CD4-positive, CD25-positive, alpha-beta regulatory T cell (primary cell): ENCODE measurements at regions not wholly inside any gene's neighbourhood (a gene's known extent, or its start where the extent isn't known, plus 50 kb on each side); places are given as distances from the start of the nearest gene placed in this dataset.

Experiments used
- ATAC-seq, 2 donors: fragments of 150-1000 bp; cut with Tn5 transposase; one replicate each; pipeline ENCODE4 v1.10.0; 2021; ENCODE audit warnings: low read depth in 2 of 2, moderate number of reproducible peaks in 2 of 2, moderate library complexity in 1 of 2
- DNase-seq, 3 donors: peaks; one replicate each; pipeline versions ENCODE4 v3.0.0 to v3.0.0-alpha.2; 2012 to 2022; ENCODE audit warnings: mixed read lengths in 1 of 3
- H3K27ac ChIP-seq: one replicate; pipeline ENCODE4 v1.7.0; 2013; ENCODE audit warnings: mild to moderate bottlenecking, low read length; ENCODE audit not compliant: insufficient read depth, poor library complexity, severe bottlenecking
- H3K27me3 ChIP-seq: one replicate; pipeline ENCODE4 v1.7.0; 2013; ENCODE audit warnings: low read length; ENCODE audit not compliant: control insufficient read depth, insufficient read depth
- H3K36me3 ChIP-seq: one replicate; pipeline ENCODE4 v1.7.0; 2013; ENCODE audit warnings: mild to moderate bottlenecking, low read length, moderate library complexity; ENCODE audit not compliant: control insufficient read depth, insufficient read depth
- H3K4me1 ChIP-seq: 2 replicates; pipeline ENCODE4 v1.7.0; 2013; ENCODE audit warnings: mild to moderate bottlenecking, low read length; ENCODE audit not compliant: insufficient read depth, control insufficient read depth, poor library complexity, severe bottlenecking
- H3K4me3 ChIP-seq: one replicate; pipeline ENCODE4 v1.7.0; 2013; ENCODE audit warnings: low read depth, mild to moderate bottlenecking, low read length, moderate library complexity
- H3K9me3 ChIP-seq, 2 experiments: 1 replicate in 1 of 2; 2 replicates in 1 of 2; pipeline ENCODE4 v1.7.0; 2013; ENCODE audit warnings: low read length in 2 of 2, mild to moderate bottlenecking in 1 of 2, moderate library complexity in 1 of 2; ENCODE audit not compliant: control insufficient read depth in 2 of 2
- H3K27ac Mint-ChIP-seq, 3 donors: one replicate each; pipeline ENCODE4 v1.8.0; 2020 to 2022; ENCODE audit warnings: mild to moderate bottlenecking in 3 of 3, mixed read lengths in 3 of 3, moderate library complexity in 2 of 3
- H3K27me3 Mint-ChIP-seq: one replicate; pipeline ENCODE4 v1.8.0; 2022; ENCODE audit warnings: mild to moderate bottlenecking, mixed read lengths
- H3K36me3 Mint-ChIP-seq: one replicate; pipeline ENCODE4 v1.8.0; 2020; ENCODE audit warnings: mixed read lengths
- H3K4me1 Mint-ChIP-seq, 4 donors: one replicate each; pipeline ENCODE4 v1.8.0; 2020 to 2022; ENCODE audit warnings: mixed read lengths in 4 of 4, mild to moderate bottlenecking in 1 of 4
- H3K4me3 Mint-ChIP-seq, 4 donors: one replicate each; pipeline ENCODE4 v1.8.0; 2020 to 2022; ENCODE audit warnings: mild to moderate bottlenecking in 4 of 4, mixed read lengths in 4 of 4, moderate library complexity in 3 of 4
- H3K9me3 Mint-ChIP-seq, 7 donors: one replicate each; pipeline ENCODE4 v1.8.0; 2020 to 2022; ENCODE audit warnings: mixed read lengths in 7 of 7, mild to moderate bottlenecking in 3 of 7, moderate library complexity in 2 of 7

- DNase-seq, result no peak
- Mint-ChIP-seq H3K27me3 (peaks cover 16% of the 10 kb centered on the region), H3K27ac (no peak overlapping the region), H3K4me3 (no peak overlapping the region), H3K36me3 (no peaks in the 10 kb centered on the region), H3K4me1 (peaks cover 0 to 6% (median 0%) of the 10 kb centered on the region in 4 donors), H3K9me3 (no peaks in the 10 kb centered on the region)
- ATAC-seq, result no peak
- Histone ChIP-seq H3K36me3 (no peaks in the 10 kb centered on the region), H3K4me1 (no peaks in the 10 kb centered on the region), H3K9me3 (no peaks in the 10 kb centered on the region), H3K27me3 (peaks cover 3% of the 10 kb centered on the region), H3K27ac (no peak overlapping the region), H3K4me3 (no peak overlapping the region)
Observed at GRCh38 chr13:21228738-21229137, 52.3 kb downstream of the MRPL57 start.

GRCh38 chr13:21229241-21230024 lies 53.0 kb downstream of the MRPL57 start:
- Mint-ChIP-seq H3K36me3 (no peaks in the 10 kb centered on the region), H3K27me3 (peaks cover 23% of the 10 kb centered on the region), H3K4me1 (peaks cover 0 to 6% (median 0%) of the 10 kb centered on the region in 4 donors), H3K27ac (peak overlapping the region in 1 of 3 donors; percentile 10), H3K9me3 (no peaks in the 10 kb centered on the region), H3K4me3 (no peak overlapping the region)
- DNase-seq (no peak), ATAC-seq (no peak)
- Histone ChIP-seq H3K27me3 (peaks cover 6% of the 10 kb centered on the region), H3K27ac (no peak overlapping the region), H3K9me3 (no peaks in the 10 kb centered on the region), H3K4me1 (no peaks in the 10 kb centered on the region), H3K36me3 (no peaks in the 10 kb centered on the region), H3K4me3 (no peak overlapping the region)

GRCh38 chr13:21230516-21230915 lies 54.1 kb downstream of the MRPL57 start:
- H3K4me3 ChIP-seq, result no peak overlapping the region
- Mint-ChIP-seq H3K4me3 (no peak overlapping the region), H3K4me1 (peaks cover 0 to 6% (median 0%) of the 10 kb centered on the region in 4 donors), H3K36me3 (no peaks in the 10 kb centered on the region), H3K27me3 (peaks cover 21% of the 10 kb centered on the region), H3K9me3 (no peaks in the 10 kb centered on the region), H3K27ac (no peak overlapping the region)
- H3K9me3 ChIP-seq, result no peaks in the 10 kb centered on the region
- ATAC-seq (no peak), DNase-seq (no peak)
- H3K36me3 ChIP-seq, result no peaks in the 10 kb centered on the region
- no peaks in the 10 kb centered on the region for H3K4me1 ChIP-seq
- no peak overlapping the region for H3K27ac ChIP-seq
- H3K27me3 ChIP-seq, result peaks cover 7% of the 10 kb centered on the region

GRCh38 chr13:21231426-21231940 lies 55.0 kb downstream of the MRPL57 start:
- Histone ChIP-seq H3K27ac (no peak overlapping the region), H3K9me3 (no peaks in the 10 kb centered on the region), H3K4me3 (no peak overlapping the region), H3K4me1 (no peaks in the 10 kb centered on the region), H3K27me3 (peaks cover 7% of the 10 kb centered on the region), H3K36me3 (no peaks in the 10 kb centered on the region)
- Mint-ChIP-seq H3K4me3 (no peak overlapping the region), H3K36me3 (no peaks in the 10 kb centered on the region), H3K27me3 (peaks cover 17% of the 10 kb centered on the region), H3K9me3 (no peaks in the 10 kb centered on the region), H3K27ac (no peak overlapping the region), H3K4me1 (peaks cover 0 to 6% (median 0%) of the 10 kb centered on the region in 4 donors)
- ATAC-seq, result no peak
- DNase-seq, result no peak

GRCh38 chr13:21232196-21232595 lies 55.7 kb downstream of the MRPL57 start:
- Histone ChIP-seq H3K36me3 (no peaks in the 10 kb centered on the region), H3K4me3 (no peak overlapping the region), H3K27me3 (peaks cover 7% of the 10 kb centered on the region), H3K27ac (no peak overlapping the region), H3K4me1 (no peaks in the 10 kb centered on the region), H3K9me3 (no peaks in the 10 kb centered on the region)
- ATAC-seq (no peak), DNase-seq (no peak)
- Mint-ChIP-seq H3K27ac (no peak overlapping the region), H3K27me3 (peaks cover 17% of the 10 kb centered on the region), H3K4me1 (peaks cover 0 to 6% (median 0%) of the 10 kb centered on the region in 4 donors), H3K9me3 (no peaks in the 10 kb centered on the region), H3K4me3 (no peak overlapping the region), H3K36me3 (no peaks in the 10 kb centered on the region)

- H3K27me3 Mint-ChIP-seq, result peaks cover 17% of the 10 kb centered on the region
- H3K4me1 ChIP-seq, result no peaks in the 10 kb centered on the region
- H3K9me3 ChIP-seq, result no peaks in the 10 kb centered on the region
- no peaks in the 10 kb centered on the region for H3K36me3 ChIP-seq
- no peak overlapping the region for H3K27ac Mint-ChIP-seq
- H3K4me3 Mint-ChIP-seq, result no peak overlapping the region
- H3K9me3 Mint-ChIP-seq, result no peaks in the 10 kb centered on the region
- peaks cover 0 to 6% (median 0%) of the 10 kb centered on the region in 4 donors for H3K4me1 Mint-ChIP-seq
- no peaks in the 10 kb centered on the region for H3K36me3 Mint-ChIP-seq
- H3K27me3 ChIP-seq, result peaks cover 7% of the 10 kb centered on the region
- DNase-seq (no peak), ATAC-seq (no peak)
- no peak overlapping the region for H3K4me3 ChIP-seq
- H3K27ac ChIP-seq, result no peak overlapping the region
Observed at GRCh38 chr13:21232599-21232998, 56.1 kb downstream of the MRPL57 start.

- no peak overlapping the region for H3K4me3 ChIP-seq
- Mint-ChIP-seq H3K4me3 (no peak overlapping the region), H3K36me3 (no peaks in the 10 kb centered on the region), H3K27me3 (peaks cover 17% of the 10 kb centered on the region), H3K9me3 (peaks cover 0 to 3% (median 0%) of the 10 kb centered on the region in 7 donors), H3K27ac (no peak overlapping the region), H3K4me1 (peaks cover 0 to 6% (median 0%) of the 10 kb centered on the region in 4 donors)
- no peaks in the 10 kb centered on the region for H3K9me3 ChIP-seq
- no peaks in the 10 kb centered on the region for H3K4me1 ChIP-seq
- ATAC-seq, result no peak
- no peak overlapping the region for H3K27ac ChIP-seq
- H3K27me3 ChIP-seq, result peaks cover 7% of the 10 kb centered on the region
- H3K36me3 ChIP-seq, result no peaks in the 10 kb centered on the region
- DNase-seq, result peak in 1 of 3 donors; percentile 7
Observed at GRCh38 chr13:21233086-21233485, 56.6 kb downstream of the MRPL57 start.

- ATAC-seq, result no peak
Observed at GRCh38 chr13:21234526-21234925, 58.1 kb downstream of the MRPL57 start.

More at GRCh38 chr13:21234526-21234925, 58.1 kb downstream of the MRPL57 start:
- Histone ChIP-seq H3K36me3 (no peaks in the 10 kb centered on the region), H3K27ac (no peak overlapping the region), H3K27me3 (peaks cover 7% of the 10 kb centered on the region), H3K9me3 (no peaks in the 10 kb centered on the region), H3K4me3 (no peak overlapping the region), H3K4me1 (no peaks in the 10 kb centered on the region)
- Mint-ChIP-seq H3K36me3 (no peaks in the 10 kb centered on the region), H3K4me1 (peaks cover 0 to 6% (median 0%) of the 10 kb centered on the region in 4 donors), H3K4me3 (no peak overlapping the region), H3K27me3 (peaks cover 17% of the 10 kb centered on the region), H3K9me3 (peaks cover 0 to 3% (median 0%) of the 10 kb centered on the region in 7 donors), H3K27ac (no peak overlapping the region)
- no peak for DNase-seq
